Breast epithelium (tissue), 3 donors: ENCODE measurements at regions not wholly inside any gene's neighbourhood (a gene's known extent, or its start where the extent isn't known, plus 50 kb on each side); places are given as distances from the start of the nearest gene placed in this dataset.

ENCODE experiments used
- POLR2A ChIP-seq: fragments of 450-650 bp; IDR thresholded peaks from one replicate; pipeline ENCODE4 v1.6.1; 2016; ENCODE audit warnings: antibody characterized with exemption, mild to moderate bottlenecking, moderate library complexity
- POLR2AphosphoS5 ChIP-seq, 3 donors: sonication (generic); formaldehyde crosslinking; IDR thresholded peaks; one replicate each; pipeline ENCODE4 v1.6.1; 2017; ENCODE audit warnings: antibody characterized with exemption in 3 of 3
- TF ChIP-seq, protein P1 (sequence below), 3 donors: fragments of 450-650 bp; IDR thresholded peaks; one replicate each; pipeline ENCODE4 v1.5.1; 2016 to 2017; ENCODE audit warnings: antibody characterized with exemption in 3 of 3, mild to moderate bottlenecking in 3 of 3, moderate library complexity in 3 of 3

DNA sequence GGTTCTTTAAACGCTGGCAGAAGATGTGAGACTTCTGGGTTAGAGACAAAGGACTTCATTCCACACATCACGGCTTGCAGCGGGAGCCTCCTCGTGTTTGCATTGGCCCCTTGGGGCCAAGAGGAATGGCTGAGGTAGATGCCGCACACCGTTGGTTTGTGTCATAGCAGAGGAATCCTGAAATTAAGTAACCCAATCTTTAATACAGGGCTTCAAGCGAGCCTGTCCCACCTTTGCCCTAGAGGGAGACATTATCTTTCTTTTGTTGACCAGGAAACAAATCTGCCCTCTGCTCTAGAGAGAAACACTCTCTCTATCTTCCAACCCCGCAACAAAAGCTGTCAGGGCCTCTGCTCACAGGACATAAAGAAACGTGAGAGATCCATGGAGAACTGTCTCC lies 277.5 kb upstream of the ZFP64 start:
- TF ChIP-seq POLR2A (no peak), POLR2AphosphoS5 (IDR thresholded peaks at IDR 0.05) (no peak)
- TF ChIP-seq, protein P1, sequence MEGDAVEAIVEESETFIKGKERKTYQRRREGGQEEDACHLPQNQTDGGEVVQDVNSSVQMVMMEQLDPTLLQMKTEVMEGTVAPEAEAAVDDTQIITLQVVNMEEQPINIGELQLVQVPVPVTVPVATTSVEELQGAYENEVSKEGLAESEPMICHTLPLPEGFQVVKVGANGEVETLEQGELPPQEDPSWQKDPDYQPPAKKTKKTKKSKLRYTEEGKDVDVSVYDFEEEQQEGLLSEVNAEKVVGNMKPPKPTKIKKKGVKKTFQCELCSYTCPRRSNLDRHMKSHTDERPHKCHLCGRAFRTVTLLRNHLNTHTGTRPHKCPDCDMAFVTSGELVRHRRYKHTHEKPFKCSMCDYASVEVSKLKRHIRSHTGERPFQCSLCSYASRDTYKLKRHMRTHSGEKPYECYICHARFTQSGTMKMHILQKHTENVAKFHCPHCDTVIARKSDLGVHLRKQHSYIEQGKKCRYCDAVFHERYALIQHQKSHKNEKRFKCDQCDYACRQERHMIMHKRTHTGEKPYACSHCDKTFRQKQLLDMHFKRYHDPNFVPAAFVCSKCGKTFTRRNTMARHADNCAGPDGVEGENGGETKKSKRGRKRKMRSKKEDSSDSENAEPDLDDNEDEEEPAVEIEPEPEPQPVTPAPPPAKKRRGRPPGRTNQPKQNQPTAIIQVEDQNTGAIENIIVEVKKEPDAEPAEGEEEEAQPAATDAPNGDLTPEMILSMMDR (IDR thresholded peaks at IDR 0.05), result no peak
